KOPT-K1 (cell line): ENCODE measurements at regions not wholly inside any gene's neighbourhood (a gene's known extent, or its start where the extent isn't known, plus 50 kb on each side); places are given as distances from the start of the nearest gene placed in this dataset.
A peak's percentile ranks its signal among the peaks of the same experiment; 100 is the strongest.

Experiments
- H3K27ac ChIP-seq: fragments of 200-600 bp; sonication (generic); 2 replicates; pipeline ENCODE4 v1.5.1; 2016; ENCODE audit warnings: antibody characterized with exemption, mild to moderate bottlenecking, low read depth, low read length; ENCODE audit not compliant: poor library complexity, severe bottlenecking
- H3K36me3 ChIP-seq: fragments of 200-600 bp; sonication (generic); 2 replicates; pipeline ENCODE4 v1.5.1; 2017; ENCODE audit warnings: antibody characterized with exemption, mild to moderate bottlenecking, low read length, moderate library complexity; ENCODE audit not compliant: insufficient read depth
- H3K9me3 ChIP-seq: fragments of 200-600 bp; sonication (generic); 2 replicates; pipeline ENCODE4 v1.5.1; 2017; ENCODE audit warnings: antibody characterized with exemption, low read length, mild to moderate bottlenecking; ENCODE audit not compliant: insufficient read depth, poor library complexity, severe bottlenecking

DNA sequence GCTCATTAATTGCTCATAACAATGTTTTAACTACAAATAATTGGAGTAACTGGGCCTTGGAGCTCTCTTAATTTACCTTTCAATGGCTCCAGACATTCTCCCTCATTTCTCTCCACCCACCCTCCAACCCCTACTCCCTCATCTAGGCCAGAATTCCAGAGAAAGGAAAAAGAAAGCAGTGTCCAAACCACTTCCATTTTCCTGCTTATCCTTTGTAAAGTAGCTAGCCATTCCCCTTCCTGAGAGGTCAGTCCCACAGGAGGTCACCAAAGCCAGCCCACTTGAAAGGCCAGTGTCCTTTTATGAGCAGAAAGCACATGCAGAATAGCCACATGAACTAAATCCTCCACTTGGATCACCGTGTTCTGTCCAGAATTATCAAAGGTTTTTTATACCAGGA is 404.8 kb upstream of the FAT3 start:
- no peaks in the 10 kb centered on the region for H3K9me3 ChIP-seq
- H3K36me3 ChIP-seq, result no peaks in the 10 kb centered on the region
- H3K27ac ChIP-seq, result no peak overlapping the region

DNA sequence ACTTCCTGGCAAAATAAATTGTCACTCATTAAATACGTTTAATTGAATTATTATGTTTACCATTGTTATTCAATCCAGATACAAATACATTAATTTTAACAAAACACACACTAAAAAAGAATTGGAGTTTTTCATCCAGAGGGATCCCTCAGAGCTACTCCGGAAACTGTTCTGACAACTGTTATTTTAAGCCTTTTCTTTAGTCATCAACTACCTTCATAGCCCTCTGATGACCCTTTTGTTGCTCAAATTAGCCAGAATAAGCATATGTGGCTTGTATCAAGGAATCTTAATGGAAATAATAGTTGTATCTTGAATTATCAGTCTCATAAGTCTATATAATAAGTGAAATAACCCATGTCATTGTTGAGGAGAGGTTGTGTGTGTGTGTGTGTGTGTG is 405.4 kb upstream of the FAT3 start:
- no peaks in the 10 kb centered on the region for H3K9me3 ChIP-seq

DNA sequence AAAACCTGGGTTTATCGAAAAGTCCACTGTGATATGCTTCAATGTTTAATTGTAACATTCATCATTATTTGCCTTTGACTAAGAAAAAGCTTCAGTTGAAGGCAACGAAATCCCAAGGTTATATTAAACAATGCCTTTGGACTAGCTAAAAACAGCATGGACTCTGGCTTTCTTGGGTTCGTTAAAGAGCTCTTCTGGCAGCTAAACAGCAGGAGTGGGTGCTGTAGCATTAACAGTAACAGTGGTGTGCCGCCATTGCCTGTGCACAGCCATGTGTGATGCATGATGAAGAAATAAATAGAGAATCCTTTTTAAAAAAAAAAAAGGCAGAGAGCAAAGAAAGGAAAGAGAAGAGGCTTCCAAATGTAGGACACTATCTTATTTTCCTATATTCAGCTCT is 406.6 kb upstream of the FAT3 start:
- Histone ChIP-seq H3K9me3 (no peaks in the 10 kb centered on the region), H3K27ac (no peak overlapping the region), H3K36me3 (no peaks in the 10 kb centered on the region)

More for the DNA sequence above, 405.4 kb upstream of the FAT3 start:
- no peaks in the 10 kb centered on the region for H3K36me3 ChIP-seq
- no peak overlapping the region for H3K27ac ChIP-seq

DNA sequence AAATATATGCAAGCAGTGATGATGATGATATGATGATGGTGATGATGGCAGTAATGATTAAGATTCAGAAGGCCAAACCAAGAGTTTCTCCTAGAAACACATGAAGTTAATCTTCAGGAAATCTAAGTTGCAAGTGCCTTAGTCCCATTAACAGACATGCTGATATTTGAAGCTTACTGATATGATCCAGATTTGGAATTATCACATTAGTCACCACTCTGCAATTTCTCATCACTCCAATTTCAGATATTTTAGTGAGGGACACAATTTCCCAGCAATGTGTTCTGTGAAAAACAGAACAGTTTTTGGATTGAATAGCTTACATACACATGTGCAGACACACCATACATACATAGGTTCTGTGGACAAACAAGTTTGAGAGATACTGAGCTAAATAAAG is 411.4 kb upstream of the FAT3 start:
- Histone ChIP-seq H3K36me3 (no peaks in the 10 kb centered on the region), H3K9me3 (peaks cover 17% of the 10 kb centered on the region), H3K27ac (no peak overlapping the region)

DNA sequence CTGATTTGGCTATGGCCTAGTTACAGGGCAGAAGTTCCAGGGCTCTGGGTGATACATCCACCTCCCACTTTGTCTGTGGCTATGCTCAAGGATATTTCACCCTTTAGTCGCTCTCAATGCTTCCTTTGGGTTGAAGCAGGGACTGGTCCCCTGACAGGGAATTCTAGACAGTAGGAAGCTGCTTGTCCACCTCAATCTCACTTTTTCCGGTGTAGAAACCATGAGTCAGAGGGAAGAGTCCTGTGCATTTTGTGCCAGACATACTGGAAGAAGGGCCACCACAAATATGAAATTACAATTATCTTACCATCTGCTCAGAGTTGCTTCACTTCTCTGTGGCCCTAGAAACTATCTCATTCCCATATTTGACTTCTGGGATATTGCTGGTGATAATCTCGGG is 413.7 kb upstream of the FAT3 start:
- Histone ChIP-seq H3K9me3 (peaks cover 17% of the 10 kb centered on the region), H3K27ac (no peak overlapping the region), H3K36me3 (no peaks in the 10 kb centered on the region)

DNA sequence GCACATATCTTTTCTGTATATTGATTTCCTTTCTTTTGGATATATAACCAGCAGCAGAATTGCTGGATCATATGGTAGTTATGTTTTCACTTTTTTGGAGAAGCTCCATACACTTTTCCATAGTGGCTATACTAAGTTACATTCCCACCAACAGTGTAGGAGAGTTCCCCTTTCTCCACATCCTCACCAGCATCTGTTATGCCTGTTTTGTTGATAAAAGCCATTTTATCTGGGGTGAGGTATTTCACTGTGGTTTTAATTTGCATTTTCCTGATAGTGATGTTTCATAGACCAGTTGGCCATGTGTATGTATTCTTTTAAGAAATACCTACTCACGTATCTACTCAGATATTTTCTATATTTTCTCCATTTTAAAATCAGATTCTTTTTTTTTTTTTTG is 419.3 kb upstream of the FAT3 start:
- Histone ChIP-seq H3K27ac (no peak overlapping the region), H3K36me3 (no peaks in the 10 kb centered on the region), H3K9me3 (peaks cover 9% of the 10 kb centered on the region)

DNA sequence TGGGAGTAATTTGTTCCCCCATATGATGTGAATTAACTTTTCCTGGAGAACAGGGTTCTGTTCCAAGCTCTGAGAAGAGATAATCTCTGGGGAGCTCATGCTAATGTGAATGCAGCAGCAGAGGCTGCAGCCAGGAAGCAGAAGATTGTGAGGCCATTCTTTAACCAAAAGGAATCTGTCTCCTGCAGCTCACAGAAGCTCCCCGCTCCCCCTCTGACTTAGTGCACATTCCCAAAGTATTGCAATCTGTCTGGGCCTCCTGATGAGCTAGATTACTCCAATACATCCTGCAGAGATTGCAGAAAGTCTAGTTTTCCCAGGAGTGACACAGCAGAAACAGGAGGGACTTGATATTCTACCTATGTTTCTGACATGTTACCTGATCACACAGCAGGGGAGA is 420.6 kb upstream of the FAT3 start:
- peaks cover 10% of the 10 kb centered on the region for H3K9me3 ChIP-seq
- H3K36me3 ChIP-seq, result no peaks in the 10 kb centered on the region
- no peak overlapping the region for H3K27ac ChIP-seq

DNA sequence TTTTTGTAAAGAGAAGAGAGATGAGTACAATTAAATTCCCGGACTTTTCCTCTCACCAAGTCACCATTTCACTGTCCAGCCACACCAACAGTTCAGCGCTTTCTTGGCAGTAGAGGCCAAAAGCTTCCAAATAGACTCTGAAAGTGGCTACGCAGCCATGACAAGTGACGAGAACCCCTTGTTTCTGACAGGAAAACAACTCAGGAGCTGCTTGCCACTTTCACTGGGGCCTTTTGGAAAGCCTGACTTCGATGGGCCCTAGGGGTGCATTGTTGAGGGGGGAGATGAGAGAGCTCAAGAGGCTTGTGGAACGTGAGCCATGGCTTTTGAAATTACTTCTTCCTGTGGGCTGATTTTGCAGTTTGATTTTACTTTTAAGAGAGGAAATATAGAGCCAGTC is 422.1 kb upstream of the FAT3 start:
- Histone ChIP-seq H3K27ac (peak overlapping the region; percentile 56), H3K36me3 (no peaks in the 10 kb centered on the region), H3K9me3 (peaks cover 18% of the 10 kb centered on the region)

DNA sequence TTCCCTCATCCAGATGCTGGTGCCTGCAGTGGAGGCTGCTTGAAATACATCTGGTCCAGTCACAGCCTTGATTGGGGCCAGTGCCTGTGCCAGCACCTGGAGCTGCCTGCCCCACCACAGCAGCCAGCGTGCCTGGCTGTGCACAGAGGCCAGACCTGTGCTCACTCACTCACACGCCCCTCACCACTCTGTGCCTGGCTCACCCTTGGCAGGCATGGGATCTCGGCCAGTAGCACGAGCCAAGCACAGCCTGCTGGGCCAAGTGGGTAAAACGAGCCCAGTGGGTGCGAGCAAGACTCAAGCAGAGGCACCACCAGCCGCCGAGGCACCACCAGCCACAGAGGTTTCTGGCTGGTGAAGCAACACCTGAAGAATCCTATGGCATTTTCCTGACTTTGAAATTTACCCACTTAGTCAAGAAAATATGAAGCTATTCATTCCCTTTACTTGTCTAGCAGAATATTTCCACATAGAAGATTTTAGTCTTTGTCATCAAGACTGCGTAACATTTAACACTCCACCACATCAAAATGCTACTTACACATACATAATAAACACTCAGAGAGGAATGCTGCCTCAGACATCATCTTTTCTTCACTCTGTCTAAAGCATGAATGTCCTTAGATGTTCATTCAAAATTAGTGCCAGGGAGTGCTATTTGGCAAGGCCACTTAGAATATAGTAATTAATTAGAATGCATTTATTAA is 424.3 kb upstream of the FAT3 start:
- no peak overlapping the region for H3K27ac ChIP-seq

DNA sequence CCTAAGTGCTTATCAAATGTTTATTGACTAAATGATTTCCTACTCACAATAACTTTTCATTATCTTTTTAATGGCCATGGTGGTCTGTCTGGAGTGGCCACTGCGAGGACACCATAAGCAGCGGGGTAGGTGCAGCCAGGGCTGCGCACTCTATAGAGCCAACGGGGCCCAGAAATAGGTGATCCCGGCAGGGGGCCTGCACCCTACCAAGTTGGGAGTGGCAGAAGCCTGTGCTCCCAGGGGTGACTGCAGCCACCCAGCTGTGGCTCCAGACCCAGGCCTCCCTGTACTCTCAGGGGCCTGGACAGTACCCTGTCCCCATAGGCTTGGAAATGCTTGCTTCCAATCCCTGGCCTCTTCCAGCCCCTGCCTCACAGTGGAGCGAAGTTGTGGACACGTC is 426.4 kb upstream of the FAT3 start:
- Histone ChIP-seq H3K9me3 (peaks cover 28% of the 10 kb centered on the region), H3K27ac (no peak overlapping the region), H3K36me3 (no peaks in the 10 kb centered on the region)

More for the DNA sequence above, 424.3 kb upstream of the FAT3 start:
- H3K36me3 ChIP-seq, result no peaks in the 10 kb centered on the region
- H3K9me3 ChIP-seq, result peaks cover 18% of the 10 kb centered on the region

DNA sequence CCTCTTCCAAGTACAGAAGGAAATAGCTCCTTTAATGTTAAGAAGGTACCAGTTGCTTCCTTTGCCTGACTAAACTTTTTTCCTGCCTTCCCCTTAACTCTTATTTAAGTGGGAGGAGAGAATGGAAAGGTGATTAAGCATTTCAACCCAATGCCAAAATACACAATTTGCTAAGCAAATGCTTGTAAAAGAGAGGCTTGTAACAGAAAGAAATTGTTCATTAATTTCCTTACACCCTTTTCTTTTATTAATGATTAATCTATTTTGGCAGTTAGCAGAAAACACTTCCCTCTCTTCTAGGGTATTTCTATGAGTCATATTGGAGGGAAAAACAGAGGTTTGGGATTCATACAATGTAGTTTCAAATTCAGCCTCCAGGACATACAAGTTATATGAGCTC is 427.6 kb upstream of the FAT3 start:
- Histone ChIP-seq H3K27ac (no peak overlapping the region), H3K9me3 (peaks cover 40% of the 10 kb centered on the region), H3K36me3 (no peaks in the 10 kb centered on the region)

DNA sequence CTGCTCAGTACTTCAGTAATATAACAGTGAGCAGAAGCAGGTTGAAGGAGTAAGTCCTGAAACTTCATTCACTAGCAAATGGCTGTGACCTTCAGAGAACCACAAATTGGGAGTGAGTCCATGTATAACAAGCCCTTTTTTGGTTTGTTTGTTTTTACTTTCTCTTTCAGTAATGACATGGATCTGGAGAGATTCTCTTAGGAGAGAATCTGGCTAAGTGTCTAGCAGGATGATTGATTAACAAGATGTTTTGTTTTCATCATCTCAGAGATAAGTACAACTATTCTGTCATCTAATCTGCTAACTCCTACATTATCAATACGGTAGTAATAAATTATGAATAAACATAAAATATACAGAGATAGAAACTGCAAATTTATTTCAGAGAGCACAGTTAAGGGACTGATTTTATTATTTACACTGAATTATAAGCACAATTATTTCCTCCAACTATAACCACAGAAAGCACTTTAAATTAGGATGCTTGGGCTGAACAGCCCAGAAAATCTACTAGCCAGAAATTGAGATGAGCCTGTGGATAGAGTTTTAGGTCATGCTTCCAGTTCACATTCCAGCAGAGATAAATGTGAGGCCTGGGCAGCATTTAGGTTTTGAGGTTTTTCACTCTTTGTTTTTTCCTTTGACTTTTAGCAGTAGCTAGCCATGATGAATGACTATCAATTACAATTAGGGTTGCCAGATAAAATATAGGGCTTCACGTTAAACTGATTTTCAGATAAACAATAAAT is 429.3 kb upstream of the FAT3 start:
- H3K27ac ChIP-seq, result peak overlapping the region; percentile 29
- no peaks in the 10 kb centered on the region for H3K36me3 ChIP-seq
- H3K9me3 ChIP-seq, result peaks cover 43% of the 10 kb centered on the region

DNA sequence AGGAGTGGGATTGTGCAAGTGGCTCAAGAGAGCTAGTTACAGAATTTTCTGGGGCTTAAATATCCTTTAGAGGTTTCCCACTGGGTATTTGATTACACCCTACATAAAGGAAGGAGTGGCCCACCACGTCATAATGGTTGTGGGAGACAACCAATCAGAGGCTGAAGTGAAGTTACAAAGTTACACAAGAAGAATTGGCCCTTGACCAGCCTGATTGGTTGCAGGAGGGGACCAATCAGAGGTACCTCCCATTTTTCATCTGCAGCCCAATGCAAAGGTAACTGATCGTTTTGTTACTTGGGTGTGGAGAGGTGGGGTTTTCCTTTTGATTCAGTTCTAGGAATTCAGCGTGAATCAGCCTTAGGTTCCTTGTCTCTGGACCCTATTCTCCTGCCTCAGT is 430.5 kb upstream of the FAT3 start:
- Histone ChIP-seq H3K27ac (no peak overlapping the region), H3K36me3 (no peaks in the 10 kb centered on the region), H3K9me3 (peaks cover 34% of the 10 kb centered on the region)

DNA sequence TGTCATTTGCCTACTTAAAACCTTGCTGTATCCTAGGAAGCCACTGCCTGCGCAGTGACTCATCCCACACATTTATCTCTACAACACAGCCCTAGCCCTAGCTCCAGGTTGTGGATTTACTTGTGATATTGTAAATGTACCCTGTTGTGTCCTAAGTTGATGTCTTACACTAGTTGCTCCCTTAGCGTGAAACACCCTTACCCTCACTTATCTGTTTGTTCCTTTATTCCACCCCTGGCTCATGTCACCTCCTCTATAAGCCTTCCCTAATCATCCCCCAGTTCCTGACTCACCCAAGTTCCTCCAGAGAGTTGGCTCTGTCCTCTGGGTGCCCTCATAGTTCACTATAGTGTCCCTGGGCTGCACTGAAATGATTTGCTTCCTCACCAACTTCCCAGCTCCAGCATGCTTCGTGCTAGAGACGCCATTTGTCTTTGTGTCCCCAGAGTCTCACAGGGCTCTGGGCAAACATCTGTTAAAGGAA is 431.8 kb upstream of the FAT3 start:
- no peaks in the 10 kb centered on the region for H3K36me3 ChIP-seq
- H3K27ac ChIP-seq, result peak overlapping the region; percentile 95
- peaks cover 25% of the 10 kb centered on the region for H3K9me3 ChIP-seq

DNA sequence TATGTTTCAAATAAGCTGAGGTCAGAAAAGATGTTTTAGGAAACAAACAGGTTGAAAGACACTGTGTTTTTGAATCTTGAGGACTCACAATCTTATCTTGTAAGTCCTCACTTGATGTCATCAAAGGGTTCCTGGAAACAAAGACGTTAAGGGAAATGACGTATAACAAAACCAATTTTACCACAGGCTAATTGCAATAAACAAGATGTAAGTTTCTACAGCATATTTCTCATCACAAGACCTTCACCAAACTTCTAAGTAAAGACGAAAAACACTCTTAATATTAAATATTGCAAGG is 433.5 kb upstream of the FAT3 start:
- H3K27ac ChIP-seq, result peak overlapping the region; percentile 95
- no peaks in the 10 kb centered on the region for H3K36me3 ChIP-seq
- H3K9me3 ChIP-seq, result peaks cover 25% of the 10 kb centered on the region
